RWPE1 (cell line): ENCODE measurements at regions not wholly inside any gene's neighbourhood (a gene's known extent, or its start where the extent isn't known, plus 50 kb on each side); places are given as distances from the start of the nearest gene placed in this dataset.

Source experiments
- CTCF ChIA-PET: fragments of 350-600 bp; sonication (Branson Sonifier 250); formaldehyde crosslinking; extraction: SDS; loops from one replicate; lab custom pipeline; 2021; lab: Yijun Ruan, JAX
- POLR2A ChIA-PET: fragments of 400-600 bp; formaldehyde crosslinking; extraction: SDS; loops from one replicate; lab custom pipeline; 2020; ENCODE audit warnings: antibody characterized with exemption; ENCODE audit not compliant: low non-redundant PET; lab: Yijun Ruan, JAX
- DNase-seq: peaks from one replicate; pipeline ENCODE4 v3.0.0; 2012; ENCODE audit warnings: low spot score
- H3K27ac ChIP-seq: fragments of 450-650 bp; 2 replicates; pipeline ENCODE4 v1.5.1; 2017
- TF ChIP-seq, protein P1 (sequence below): fragments of 450-650 bp; conservative IDR thresholded peaks from 2 replicates; pipeline ENCODE4 v1.5.1; 2017; ENCODE audit warnings: low read depth, mild to moderate bottlenecking

GRCh38 chr9:119758241-119758640 is 389.0 kb upstream of the BRINP1 start:
- TF ChIP-seq, protein P1, sequence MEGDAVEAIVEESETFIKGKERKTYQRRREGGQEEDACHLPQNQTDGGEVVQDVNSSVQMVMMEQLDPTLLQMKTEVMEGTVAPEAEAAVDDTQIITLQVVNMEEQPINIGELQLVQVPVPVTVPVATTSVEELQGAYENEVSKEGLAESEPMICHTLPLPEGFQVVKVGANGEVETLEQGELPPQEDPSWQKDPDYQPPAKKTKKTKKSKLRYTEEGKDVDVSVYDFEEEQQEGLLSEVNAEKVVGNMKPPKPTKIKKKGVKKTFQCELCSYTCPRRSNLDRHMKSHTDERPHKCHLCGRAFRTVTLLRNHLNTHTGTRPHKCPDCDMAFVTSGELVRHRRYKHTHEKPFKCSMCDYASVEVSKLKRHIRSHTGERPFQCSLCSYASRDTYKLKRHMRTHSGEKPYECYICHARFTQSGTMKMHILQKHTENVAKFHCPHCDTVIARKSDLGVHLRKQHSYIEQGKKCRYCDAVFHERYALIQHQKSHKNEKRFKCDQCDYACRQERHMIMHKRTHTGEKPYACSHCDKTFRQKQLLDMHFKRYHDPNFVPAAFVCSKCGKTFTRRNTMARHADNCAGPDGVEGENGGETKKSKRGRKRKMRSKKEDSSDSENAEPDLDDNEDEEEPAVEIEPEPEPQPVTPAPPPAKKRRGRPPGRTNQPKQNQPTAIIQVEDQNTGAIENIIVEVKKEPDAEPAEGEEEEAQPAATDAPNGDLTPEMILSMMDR, result no peak
- no peak overlapping the region for H3K27ac ChIP-seq
- CTCF ChIA-PET, result no interaction called here
- POLR2A ChIA-PET, result no interaction called here
- no peak for DNase-seq

GRCh38 chr9:119739476-119739875 is 370.2 kb upstream of the BRINP1 start:
- no peak for DNase-seq
- POLR2A ChIA-PET, result no interaction called here
- no peak overlapping the region for H3K27ac ChIP-seq
- TF ChIP-seq, protein P1, result no peak
- CTCF ChIA-PET, result no interaction called here

- CTCF ChIA-PET, result no interaction called here
- POLR2A ChIA-PET, result no interaction called here
- TF ChIP-seq, protein P1, result no peak
- DNase-seq, result no peak
- no peak overlapping the region for H3K27ac ChIP-seq
Measured at GRCh38 chr9:119736491-119737454, 367.5 kb upstream of the BRINP1 start.

GRCh38 chr9:119727988-119728387 is 358.8 kb upstream of the BRINP1 start:
- TF ChIP-seq, protein P1, result no peak
- no peak for DNase-seq
- ChIA-PET POLR2A (no interaction called here), CTCF (no interaction called here)
- no peak overlapping the region for H3K27ac ChIP-seq

DNA sequence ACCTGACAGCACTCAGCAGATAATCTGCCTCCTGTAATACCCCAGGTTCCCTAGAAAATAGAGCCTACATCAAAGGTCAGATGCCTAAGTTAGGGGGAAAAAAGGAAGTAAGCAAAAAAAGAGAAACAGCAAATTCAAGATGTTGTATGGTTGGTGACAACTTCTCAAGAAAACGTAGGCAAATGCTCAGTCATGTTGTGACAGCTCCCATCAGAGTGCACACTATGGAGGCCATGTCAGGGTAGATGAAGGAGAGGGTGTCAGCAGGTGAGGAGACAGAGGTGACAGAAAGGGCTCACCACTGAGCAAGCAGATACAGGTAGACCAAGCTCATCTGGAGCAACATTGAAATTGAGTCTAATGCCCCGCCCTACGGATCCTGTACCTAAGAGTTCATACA is 356.8 kb upstream of the BRINP1 start:
- CTCF ChIA-PET, result no interaction called here

GRCh38 chr9:119722384-119722783 is 353.1 kb upstream of the BRINP1 start:
- no peak for DNase-seq
- CTCF ChIA-PET, result interaction anchor here (0.6 kb wide), 1 partner anchor 526 kb away, joined by 3 read pairs; no protein-coding TSS in a partner anchor
- TF ChIP-seq, protein P1, result no peak
- H3K27ac ChIP-seq, result no peak overlapping the region
- POLR2A ChIA-PET, result no interaction called here

More for the DNA sequence above, 356.8 kb upstream of the BRINP1 start:
- no peak for DNase-seq
- no peak overlapping the region for H3K27ac ChIP-seq
- TF ChIP-seq, protein P1, result no peak
- POLR2A ChIA-PET, result no interaction called here
